GM19324 (cell line): ENCODE measurements at regions not wholly inside any gene's neighbourhood (a gene's known extent, or its start where the extent isn't known, plus 50 kb on each side); places are given as distances from the start of the nearest gene placed in this dataset.
"Not testable (repeated sequence)": the region's sequence is repeated elsewhere in the genome, so short reads cannot be mapped to it uniquely, and the experiment has no call there.

Experiments
- ATAC-seq: cut with Tn5 transposase; IDR thresholded peaks from one replicate; pipeline ENCODE4 v1.9.1; 2021; ENCODE audit warnings: mild to moderate bottlenecking, moderate library complexity; ENCODE audit not compliant: unreplicated experiment, low FRiP score

GRCh38 chr3:191078913-191079312 lies 120.1 kb upstream of the OSTN start:
- ATAC-seq = not testable (repeated sequence)

GRCh38 chr3:191076903-191077552 lies 122.0 kb upstream of the OSTN start:
- no peak for ATAC-seq

GRCh38 chr3:191074511-191074910 lies 124.5 kb upstream of the OSTN start:
- no peak for ATAC-seq

GRCh38 chr3:191070762-191071403 lies 128.2 kb upstream of the OSTN start:
- no peak for ATAC-seq

- no peak for ATAC-seq
Observed at GRCh38 chr3:191070201-191070600, 128.8 kb upstream of the OSTN start.

- ATAC-seq = no peak
Observed at GRCh38 chr3:191068946-191069813, 129.9 kb upstream of the OSTN start.

- no peak for ATAC-seq
Observed at GRCh38 chr3:191066669-191067068, 132.4 kb upstream of the OSTN start.

GRCh38 chr3:191065181-191065805 lies 133.7 kb upstream of the OSTN start:
- no peak for ATAC-seq

GRCh38 chr3:191051037-191051436 lies 148.0 kb upstream of the OSTN start:
- no peak for ATAC-seq

- ATAC-seq = no peak
Observed at GRCh38 chr3:191047930-191048329, 151.1 kb upstream of the OSTN start.

GRCh38 chr3:191030929-191031328 lies 168.1 kb upstream of the OSTN start:
- ATAC-seq = no peak

- no peak for ATAC-seq
Observed at GRCh38 chr3:191030491-191030890, 168.0 kb upstream of the GMNC start.

- no peak for ATAC-seq
Observed at GRCh38 chr3:191026746-191027145, 164.3 kb upstream of the GMNC start.

- ATAC-seq = no peak
Observed at GRCh38 chr3:191020730-191021396, 158.4 kb upstream of the GMNC start.

- ATAC-seq = no peak
Observed at GRCh38 chr3:191019855-191020254, 157.4 kb upstream of the GMNC start.

GRCh38 chr3:191015960-191016359 lies 153.5 kb upstream of the GMNC start:
- not testable (repeated sequence) for ATAC-seq

GRCh38 chr3:191008074-191008473 lies 145.6 kb upstream of the GMNC start:
- no peak for ATAC-seq

- no peak for ATAC-seq
Observed at GRCh38 chr3:191005790-191006189, 143.3 kb upstream of the GMNC start.

- ATAC-seq = no peak
Observed at GRCh38 chr3:191003742-191004141, 141.2 kb upstream of the GMNC start.

GRCh38 chr3:190996181-190996775 lies 133.8 kb upstream of the GMNC start:
- ATAC-seq = no peak
